GM21526 (cell line): ENCODE measurements at regions not wholly inside any gene's neighbourhood (a gene's known extent, or its start where the extent isn't known, plus 50 kb on each side); places are given as distances from the start of the nearest gene placed in this dataset.
"Not testable (repeated sequence)": the region's sequence is repeated elsewhere in the genome, so short reads cannot be mapped to it uniquely, and the experiment has no call there.

Source experiments
- ATAC-seq: cut with Tn5 transposase; IDR thresholded peaks from one replicate; pipeline ENCODE4 v1.9.1; 2021; ENCODE audit warnings: moderate library complexity; ENCODE audit not compliant: unreplicated experiment, low FRiP score

- ATAC-seq = no peak
Observed at GRCh38 chr10:44564361-44564760, 179.5 kb upstream of the CXCL12 start.

- no peak for ATAC-seq
Observed at GRCh38 chr10:44564790-44565189, 179.9 kb upstream of the CXCL12 start.

- ATAC-seq = no peak
Observed at GRCh38 chr10:44566786-44567185, 181.9 kb upstream of the CXCL12 start.

GRCh38 chr10:44567471-44567870 is 182.6 kb upstream of the CXCL12 start:
- ATAC-seq = no peak

DNA sequence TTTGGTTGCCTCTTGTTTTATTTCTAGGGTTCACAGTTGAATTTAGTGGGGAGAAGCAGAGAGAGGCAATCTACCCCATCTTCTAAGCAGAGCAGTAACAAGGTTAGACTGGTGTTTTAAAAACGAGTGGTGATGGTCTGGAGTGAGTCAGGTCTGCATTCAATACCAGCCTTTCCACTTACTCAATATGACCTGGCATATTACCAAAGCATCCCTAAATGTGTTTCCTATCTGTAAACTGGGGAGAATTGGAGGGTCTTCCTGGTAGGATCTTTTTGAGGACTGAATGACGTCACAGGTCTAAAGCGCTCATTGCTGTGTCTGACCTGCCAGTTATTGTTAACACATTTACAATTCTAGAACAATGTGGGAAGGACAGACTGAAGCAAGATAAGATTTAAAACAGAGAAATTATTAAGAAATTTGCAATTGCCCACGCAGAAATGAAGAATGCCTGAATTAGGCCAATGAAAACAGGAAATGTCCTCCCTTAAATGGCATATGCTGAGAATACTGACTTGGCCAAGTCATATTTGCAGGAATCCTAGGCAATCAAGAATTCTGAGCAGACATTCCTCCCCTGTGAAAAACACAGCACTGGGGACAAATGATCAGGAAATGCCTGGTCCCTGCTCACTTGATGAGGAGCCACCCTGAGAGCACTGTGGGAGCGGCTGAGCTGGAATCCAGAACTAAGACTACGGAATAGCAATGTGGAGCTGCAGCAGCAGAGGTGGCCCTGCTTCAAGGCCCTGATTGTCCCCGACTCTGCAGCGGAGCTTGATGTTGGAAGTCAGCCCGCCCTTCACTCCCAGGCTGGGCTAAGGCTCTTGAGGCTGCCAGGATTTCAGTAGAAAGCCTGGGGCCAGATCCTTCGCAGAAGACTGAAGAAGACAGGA is 184.5 kb upstream of the CXCL12 start:
- no peak for ATAC-seq

GRCh38 chr10:44571701-44572100 is 186.8 kb upstream of the CXCL12 start:
- ATAC-seq = no peak

- no peak for ATAC-seq
Observed at GRCh38 chr10:44572146-44572545, 187.2 kb upstream of the CXCL12 start.

GRCh38 chr10:44573821-44574220 is 188.9 kb upstream of the CXCL12 start:
- ATAC-seq = no peak

GRCh38 chr10:44574596-44575480 is 189.9 kb upstream of the CXCL12 start:
- ATAC-seq = no peak

DNA sequence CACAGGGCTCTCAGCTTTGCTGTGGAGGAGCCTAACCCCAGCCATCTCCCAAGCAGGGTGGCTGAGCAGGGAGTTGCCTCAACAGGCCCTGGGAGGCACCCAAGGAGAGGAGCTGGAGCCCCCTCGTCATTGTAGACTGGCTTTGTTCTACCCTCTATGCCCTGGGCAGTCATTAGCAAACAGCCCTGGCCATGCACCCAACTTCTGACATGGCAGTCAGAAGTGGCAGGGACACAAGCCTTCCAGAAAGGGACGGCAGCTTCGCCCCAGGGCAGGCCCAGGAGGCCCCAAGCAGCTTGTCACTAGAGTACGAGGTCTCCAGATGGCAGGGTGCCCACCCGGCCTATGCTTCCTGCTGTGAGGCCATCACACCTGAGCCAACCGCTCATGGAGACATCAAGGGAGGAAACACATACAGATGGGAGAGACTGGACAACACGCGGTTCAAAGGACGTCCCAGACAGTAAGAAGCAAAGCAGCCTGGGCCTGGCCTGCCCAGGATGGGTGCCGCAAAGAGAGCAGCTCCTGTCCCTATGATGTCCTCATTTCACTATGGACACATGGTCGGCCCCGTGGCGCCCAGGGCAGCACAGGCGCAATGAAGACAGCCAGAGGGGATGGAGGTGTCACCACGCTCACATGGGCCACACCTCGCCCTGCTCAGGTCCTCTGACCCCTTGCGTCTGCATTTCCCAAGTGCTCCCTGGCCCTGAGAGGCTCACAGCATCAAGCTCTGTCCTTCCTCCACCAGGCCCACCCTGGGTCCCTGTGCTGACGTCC is 190.9 kb upstream of the CXCL12 start:
- no peak for ATAC-seq

- ATAC-seq = no peak
Observed at GRCh38 chr10:44576702-44577191, 191.8 kb upstream of the CXCL12 start.

DNA sequence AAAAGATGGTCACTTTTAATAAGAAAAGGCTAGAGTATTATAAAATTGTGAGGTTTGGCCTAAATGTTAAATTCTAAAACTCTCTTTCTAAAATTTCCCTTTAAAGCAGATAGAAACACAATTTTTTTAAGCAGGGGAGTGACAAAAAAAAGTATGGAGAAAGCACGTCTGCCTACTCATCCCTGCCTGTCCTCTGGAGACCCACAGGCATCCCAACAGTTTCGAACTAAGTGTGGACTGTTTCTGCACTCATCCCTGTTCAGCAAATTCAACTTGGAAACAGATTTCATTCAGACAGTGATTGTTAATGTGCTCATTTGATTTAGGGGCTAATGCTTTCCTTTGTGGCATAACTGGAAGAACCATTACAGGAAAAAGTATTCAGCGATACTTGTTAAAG is 192.6 kb upstream of the CXCL12 start:
- ATAC-seq = no peak

GRCh38 chr10:44578271-44578670 is 193.4 kb upstream of the CXCL12 start:
- ATAC-seq = no peak

GRCh38 chr10:44578963-44579362 is 194.1 kb upstream of the CXCL12 start:
- ATAC-seq = not testable (repeated sequence)

DNA sequence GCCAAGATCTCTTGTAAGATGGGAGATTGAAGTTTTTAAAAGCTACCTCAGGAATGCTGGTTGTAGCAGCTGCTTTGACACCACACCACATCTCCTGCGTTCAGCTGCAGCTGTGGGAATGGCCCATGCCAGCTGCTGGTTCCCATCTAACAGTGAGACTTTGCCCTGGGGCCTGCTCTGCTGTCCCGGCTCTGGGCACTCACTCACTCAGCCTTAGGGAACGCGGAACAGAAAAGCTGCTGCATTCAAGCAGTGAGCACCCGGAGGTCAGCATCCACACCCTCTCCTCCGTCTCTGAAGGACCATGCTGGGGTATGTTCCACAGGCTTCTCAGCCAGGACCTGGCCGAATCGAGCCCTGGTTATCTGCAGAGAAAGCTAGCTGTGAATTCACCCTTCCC is 197.1 kb upstream of the CXCL12 start:
- ATAC-seq = no peak

DNA sequence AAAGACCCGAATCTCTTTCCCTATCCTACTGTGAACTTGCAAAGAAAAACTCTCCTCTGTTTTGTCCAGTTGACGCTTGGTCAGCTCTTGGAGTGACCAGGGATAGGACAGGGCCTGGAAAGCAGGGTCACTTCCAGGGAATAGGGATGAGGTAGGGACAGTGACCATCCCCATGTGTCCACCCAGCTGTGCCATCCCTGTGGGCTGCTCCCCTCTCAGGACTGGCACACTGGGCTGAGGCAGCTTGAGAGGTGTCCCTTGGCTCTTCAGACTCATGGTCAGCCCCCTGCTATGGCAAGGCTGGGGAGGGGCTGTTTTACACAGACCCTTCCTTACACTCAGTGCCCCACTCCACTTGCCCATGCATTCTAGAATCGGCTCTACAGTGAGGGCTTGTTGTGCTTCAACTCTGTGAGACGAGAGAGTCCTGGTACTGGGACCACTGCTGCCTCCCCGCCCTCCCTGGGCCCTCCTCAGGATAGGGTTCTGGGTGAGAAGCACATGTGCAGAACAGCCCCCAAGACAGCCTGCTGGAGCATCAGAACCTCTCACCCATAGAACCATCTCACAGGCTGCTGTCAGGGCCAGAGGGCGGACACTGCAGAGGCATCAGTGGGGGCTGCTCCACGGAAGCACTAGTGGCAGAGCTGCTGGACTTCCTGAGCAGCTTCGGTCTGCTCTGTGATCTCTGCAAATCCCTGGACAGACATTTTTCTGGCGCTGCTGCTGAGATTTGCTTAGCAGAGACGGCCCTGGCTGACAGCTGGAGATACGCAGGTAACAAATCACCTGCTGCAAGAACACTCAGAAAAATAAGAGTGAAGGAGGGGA is 202.8 kb upstream of the CXCL12 start:
- no peak for ATAC-seq

GRCh38 chr10:44589181-44589943 is 204.5 kb upstream of the CXCL12 start:
- ATAC-seq = no peak

DNA sequence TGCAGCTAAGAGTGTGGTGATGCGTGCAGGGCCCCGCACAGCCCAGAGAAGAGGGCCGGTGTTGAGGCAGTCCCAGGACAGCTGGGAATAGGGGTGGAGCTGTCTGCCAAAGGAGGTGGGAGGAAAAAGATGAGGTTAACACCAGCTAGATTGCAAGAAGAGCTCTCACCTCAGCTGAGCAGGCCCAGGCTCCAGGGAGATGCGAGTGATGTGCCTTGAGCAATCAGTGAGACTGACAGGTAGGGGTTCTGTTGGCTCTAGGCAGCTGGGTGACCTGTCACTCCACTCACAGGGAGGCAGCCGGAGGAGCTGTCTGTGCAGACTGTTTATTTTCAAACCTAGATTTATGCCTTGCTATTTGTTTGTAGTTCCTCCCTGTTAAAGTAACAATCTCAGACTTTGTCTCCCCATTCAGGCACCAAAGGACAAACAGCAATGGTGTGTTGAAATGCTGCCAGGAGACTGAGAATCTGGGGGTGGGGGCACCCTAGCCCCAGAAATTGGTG is 205.1 kb upstream of the CXCL12 start:
- no peak for ATAC-seq

- ATAC-seq = no peak
Observed at GRCh38 chr10:44591911-44592310, 207.0 kb upstream of the CXCL12 start.
